ENCODE measurements at regions not wholly inside any gene's neighbourhood (a gene's known extent, or its start where the extent isn't known, plus 50 kb on each side); places are given as distances from the start of the nearest gene placed in this dataset.

GRCh38 chr13:79674765-79675515 is 194.0 kb downstream of the NDFIP2 start:
- Histone ChIP-seq H3K27ac (no peak overlapping the region), H3K4me3 (no peak overlapping the region), H3K27me3 (replicated peaks; ENCODE audit: insufficient read depth) (no peaks in the 10 kb centered on the region), H3K4me1 (replicated peaks) (no peaks in the 10 kb centered on the region), H3K9me3 (no peaks in the 10 kb centered on the region), H3K36me3 (no peaks in the 10 kb centered on the region)
- 59% methylated on average over 5 of the region's 5 CpGs for WGBS
- intact Hi-C loops (cut with DNase I), result loop anchor here (10.0 kb wide), 1 partner anchor 690 kb away; no protein-coding TSS in a partner anchor
- DNase-seq (ENCODE audit: low spot score), result no peak
- TF ChIP-seq POLR2A (IDR thresholded peaks at IDR 0.05) (no peak), POLR2AphosphoS5 (IDR thresholded peaks at IDR 0.05) (no peak), CTCF (IDR thresholded peaks at IDR 0.05) (no peak)

GRCh38 chr13:79673993-79674377 is 193.0 kb downstream of the NDFIP2 start:
- H3K36me3 ChIP-seq, result no peaks in the 10 kb centered on the region
- intact Hi-C loops (cut with DNase I), result loop anchor here (10.0 kb wide), 1 partner anchor 691 kb away; no protein-coding TSS in a partner anchor
- no peak overlapping the region for H3K27ac ChIP-seq
- no peaks in the 10 kb centered on the region for H3K4me1 ChIP-seq (replicated peaks)
- no peaks in the 10 kb centered on the region for H3K27me3 ChIP-seq (replicated peaks; ENCODE audit: insufficient read depth)
- no peak for TF ChIP-seq POLR2A (IDR thresholded peaks at IDR 0.05)
- no peak for DNase-seq (ENCODE audit: low spot score)
- H3K4me3 ChIP-seq, result no peak overlapping the region
- no peaks in the 10 kb centered on the region for H3K9me3 ChIP-seq
- WGBS, result 92% methylated on average over 1 of the region's 1 CpG

- TF ChIP-seq CTCF (IDR thresholded peaks at IDR 0.05), result no peak
- TF ChIP-seq POLR2AphosphoS5 (IDR thresholded peaks at IDR 0.05), result no peak
- no peak for TF ChIP-seq POLR2A (IDR thresholded peaks at IDR 0.05)
- Histone ChIP-seq H3K4me3 (no peak overlapping the region), H3K27ac (no peak overlapping the region), H3K9me3 (no peaks in the 10 kb centered on the region), H3K27me3 (replicated peaks; ENCODE audit: insufficient read depth) (no peaks in the 10 kb centered on the region), H3K36me3 (no peaks in the 10 kb centered on the region), H3K4me1 (replicated peaks) (no peaks in the 10 kb centered on the region)
- WGBS, result 85% methylated on average over 6 of the region's 6 CpGs
- no peak for DNase-seq (ENCODE audit: low spot score)
- intact Hi-C loops (cut with DNase I), result loop anchor here (10.0 kb wide), 1 partner anchor 691 kb away; no protein-coding TSS in a partner anchor
Observed at GRCh38 chr13:79673310-79673992, 192.5 kb downstream of the NDFIP2 start.

- H3K27me3 ChIP-seq (replicated peaks; ENCODE audit: insufficient read depth), result no peaks in the 10 kb centered on the region
- no peak overlapping the region for H3K4me3 ChIP-seq
- H3K36me3 ChIP-seq, result no peaks in the 10 kb centered on the region
- no peak overlapping the region for H3K27ac ChIP-seq
- TF ChIP-seq CTCF (IDR thresholded peaks at IDR 0.05) (no peak), POLR2A (IDR thresholded peaks at IDR 0.05) (no peak), POLR2AphosphoS5 (IDR thresholded peaks at IDR 0.05) (no peak)
- H3K9me3 ChIP-seq, result no peaks in the 10 kb centered on the region
- intact Hi-C loops (cut with DNase I), result loop anchor here (10.0 kb wide), 1 partner anchor 693 kb away; no protein-coding TSS in a partner anchor
- WGBS, result 32% methylated on average over 2 of the region's 2 CpGs
- DNase-seq (ENCODE audit: low spot score), result no peak
- no peaks in the 10 kb centered on the region for H3K4me1 ChIP-seq (replicated peaks)
Observed at GRCh38 chr13:79671420-79671819, 190.5 kb downstream of the NDFIP2 start.

GRCh38 chr13:79668201-79668752 is 187.3 kb downstream of the NDFIP2 start:
- 77% methylated on average over 2 of the region's 2 CpGs for WGBS
- Histone ChIP-seq H3K36me3 (no peaks in the 10 kb centered on the region), H3K27ac (no peak overlapping the region)

More at GRCh38 chr13:79668201-79668752, 187.3 kb downstream of the NDFIP2 start:
- no peaks in the 10 kb centered on the region for H3K4me1 ChIP-seq (replicated peaks)
- no peak overlapping the region for H3K4me3 ChIP-seq
- H3K27me3 ChIP-seq (replicated peaks; ENCODE audit: insufficient read depth), result no peaks in the 10 kb centered on the region
- H3K9me3 ChIP-seq, result no peaks in the 10 kb centered on the region
- DNase-seq (ENCODE audit: low spot score), result no peak
- TF ChIP-seq CTCF (IDR thresholded peaks at IDR 0.05), result no peak
- no peak for TF ChIP-seq POLR2A (IDR thresholded peaks at IDR 0.05)
- TF ChIP-seq POLR2AphosphoS5 (IDR thresholded peaks at IDR 0.05), result no peak
- intact Hi-C loops (cut with DNase I), result no loop called here

All from prostate gland (tissue), 2 donors.